GM18511 (cell line): ENCODE measurements at regions not wholly inside any gene's neighbourhood (a gene's known extent, or its start where the extent isn't known, plus 50 kb on each side); places are given as distances from the start of the nearest gene placed in this dataset.

ENCODE experiments used
- ATAC-seq: cut with Tn5 transposase; IDR thresholded peaks from one replicate; pipeline ENCODE4 v1.9.1; 2021; ENCODE audit warnings: mild to moderate bottlenecking, moderate library complexity; ENCODE audit not compliant: unreplicated experiment

- ATAC-seq, result no peak
Observed at GRCh38 chr12:24482882-24483604, 465.9 kb downstream of the BCAT1 start.

- ATAC-seq, result no peak
Observed at GRCh38 chr12:24482044-24482443, 466.9 kb downstream of the BCAT1 start.

- no peak for ATAC-seq
Observed at GRCh38 chr12:24480766-24481449, 468.0 kb downstream of the BCAT1 start.

- ATAC-seq, result no peak
Observed at GRCh38 chr12:24479131-24479530, 469.8 kb downstream of the BCAT1 start.

- no peak for ATAC-seq
Observed at GRCh38 chr12:24478254-24478653, 470.6 kb downstream of the BCAT1 start.

GRCh38 chr12:24476310-24476709, 472.6 kb downstream of the BCAT1 start:
- ATAC-seq, result no peak

- no peak for ATAC-seq
Observed at GRCh38 chr12:24475337-24475736, 473.6 kb downstream of the BCAT1 start.

- no peak for ATAC-seq
Observed at GRCh38 chr12:24473097-24473496, 475.8 kb downstream of the BCAT1 start.

- ATAC-seq, result no peak
Observed at GRCh38 chr12:24470050-24470449, 478.9 kb downstream of the BCAT1 start.

GRCh38 chr12:24469089-24469488, 479.8 kb downstream of the BCAT1 start:
- ATAC-seq, result no peak

GRCh38 chr12:24467226-24467625, 481.7 kb downstream of the BCAT1 start:
- ATAC-seq, result no peak

GRCh38 chr12:24463375-24463774, 485.5 kb downstream of the BCAT1 start:
- ATAC-seq, result no peak

GRCh38 chr12:24462946-24463345, 486.0 kb downstream of the BCAT1 start:
- ATAC-seq, result no peak

- ATAC-seq, result no peak
Observed at GRCh38 chr12:24460506-24460905, 488.4 kb downstream of the BCAT1 start.

GRCh38 chr12:24460099-24460498, 488.8 kb downstream of the BCAT1 start:
- no peak for ATAC-seq

GRCh38 chr12:24455811-24456210, 493.1 kb downstream of the BCAT1 start:
- no peak for ATAC-seq

GRCh38 chr12:24447678-24448077, 498.2 kb upstream of the SOX5 start:
- no peak for ATAC-seq

- ATAC-seq, result no peak
Observed at GRCh38 chr12:24446287-24446686, 496.8 kb upstream of the SOX5 start.

GRCh38 chr12:24444634-24445033, 495.2 kb upstream of the SOX5 start:
- ATAC-seq, result no peak

GRCh38 chr12:24441458-24441857, 492.0 kb upstream of the SOX5 start:
- ATAC-seq, result no peak

GRCh38 chr12:24436667-24437066, 487.2 kb upstream of the SOX5 start:
- no peak for ATAC-seq

- no peak for ATAC-seq
Observed at GRCh38 chr12:24431872-24432271, 482.4 kb upstream of the SOX5 start.

- no peak for ATAC-seq
Observed at GRCh38 chr12:24427776-24428175, 478.3 kb upstream of the SOX5 start.
